ENCODE measurements at regions not wholly inside any gene's neighbourhood (a gene's known extent, or its start where the extent isn't known, plus 50 kb on each side); places are given as distances from the start of the nearest gene placed in this dataset.

- Mint-ChIP-seq H3K4me1 (no peaks in the 10 kb centered on the region), H3K27ac (no peak overlapping the region), H3K9me3 (no peaks in the 10 kb centered on the region), H3K36me3 (ENCODE audit: low read depth) (no peaks in the 10 kb centered on the region), H3K27me3 (no peaks in the 10 kb centered on the region), H3K4me3 (no peak overlapping the region)
- ChIA-PET POLR2A (no interaction called here), CTCF (no interaction called here)
- no peak for TF ChIP-seq CTCF (IDR thresholded peaks at IDR 0.05)
- ATAC-seq (ENCODE audit: low read depth): no peak
- DNase-seq: no peak
- intact Hi-C loops (cut with micrococcal nuclease): no loop called here
These were observed 263.2 kb upstream of the RGS18 start for GRCh38 chr1:191895049-191895448.

- H3K36me3 Mint-ChIP-seq (ENCODE audit: low read depth): no peaks in the 10 kb centered on the region
These were observed 262.7 kb upstream of the RGS18 start for GRCh38 chr1:191895462-191896058.

GRCh38 chr1:191897134-191897533 lies 261.1 kb upstream of the RGS18 start:
- Mint-ChIP-seq H3K27ac (no peak overlapping the region), H3K4me3 (no peak overlapping the region), H3K9me3 (no peaks in the 10 kb centered on the region), H3K36me3 (ENCODE audit: low read depth) (no peaks in the 10 kb centered on the region), H3K27me3 (no peaks in the 10 kb centered on the region), H3K4me1 (no peaks in the 10 kb centered on the region)
- intact Hi-C loops (cut with micrococcal nuclease): no loop called here
- ChIA-PET POLR2A (no interaction called here), CTCF (no interaction called here)
- ATAC-seq (ENCODE audit: low read depth): no peak
- TF ChIP-seq CTCF (IDR thresholded peaks at IDR 0.05): no peak
- no peak for DNase-seq

More at GRCh38 chr1:191895462-191896058, 262.7 kb upstream of the RGS18 start:
- no peak for TF ChIP-seq CTCF (IDR thresholded peaks at IDR 0.05)
- intact Hi-C loops (cut with micrococcal nuclease): no loop called here
- no peak overlapping the region for H3K4me3 Mint-ChIP-seq
- no peaks in the 10 kb centered on the region for H3K9me3 Mint-ChIP-seq
- DNase-seq (no peak), ATAC-seq (ENCODE audit: low read depth) (no peak)
- H3K27ac Mint-ChIP-seq: no peak overlapping the region
- POLR2A ChIA-PET: no interaction called here
- no peaks in the 10 kb centered on the region for H3K4me1 Mint-ChIP-seq
- no peaks in the 10 kb centered on the region for H3K27me3 Mint-ChIP-seq
- CTCF ChIA-PET: no interaction called here

GRCh38 chr1:191901651-191902050 lies 256.6 kb upstream of the RGS18 start:
- CTCF ChIA-PET: no interaction called here
- DNase-seq (no peak), ATAC-seq (ENCODE audit: low read depth) (no peak)
- no peak overlapping the region for H3K4me3 Mint-ChIP-seq
- no peak for TF ChIP-seq CTCF (IDR thresholded peaks at IDR 0.05)
- no peaks in the 10 kb centered on the region for H3K36me3 Mint-ChIP-seq (ENCODE audit: low read depth)
- intact Hi-C loops (cut with micrococcal nuclease): no loop called here
- H3K27ac Mint-ChIP-seq: no peak overlapping the region
- H3K9me3 Mint-ChIP-seq: no peaks in the 10 kb centered on the region
- no peaks in the 10 kb centered on the region for H3K27me3 Mint-ChIP-seq
- H3K4me1 Mint-ChIP-seq: no peaks in the 10 kb centered on the region
- POLR2A ChIA-PET: no interaction called here

GRCh38 chr1:191904991-191905390 lies 253.3 kb upstream of the RGS18 start:
- Mint-ChIP-seq H3K36me3 (ENCODE audit: low read depth) (no peaks in the 10 kb centered on the region), H3K4me1 (no peaks in the 10 kb centered on the region), H3K27me3 (no peaks in the 10 kb centered on the region), H3K4me3 (no peak overlapping the region), H3K9me3 (no peaks in the 10 kb centered on the region), H3K27ac (no peak overlapping the region)
- ATAC-seq (ENCODE audit: low read depth) (no peak), DNase-seq (no peak)
- no peak for TF ChIP-seq CTCF (IDR thresholded peaks at IDR 0.05)
- intact Hi-C loops (cut with micrococcal nuclease): no loop called here
- ChIA-PET POLR2A (no interaction called here), CTCF (no interaction called here)
